ENCODE measurements at regions not wholly inside any gene's neighbourhood (a gene's known extent, or its start where the extent isn't known, plus 50 kb on each side); places are given as distances from the start of the nearest gene placed in this dataset.

- intact Hi-C loops (cut with micrococcal nuclease; ENCODE audit: unreplicated experiment) = no loop called here
- in situ Hi-C loops (cut with HindIII; ENCODE audit: low pct_unique_long_range_greater_than_20kb, low sequenced_read_pairs) = no loop called here
- no peak overlapping the region for H3K4me3 ChIP-seq (ENCODE audit: low read depth in 2 of 2, low read length in 2 of 2)
- H3K9me3 ChIP-seq (ENCODE audit: control insufficient read depth, insufficient read depth, low read depth, low read length) = peaks cover 1% of the 10 kb centered on the region; the same call in 1 of the 2 replicates
- H3K27ac ChIP-seq (ENCODE audit: low read length) = no peak overlapping the region
- H3K4me1 ChIP-seq (ENCODE audit: control insufficient read depth, insufficient read depth, low read length) = no peaks in the 10 kb centered on the region
- no peaks in the 10 kb centered on the region for H3K36me3 ChIP-seq (ENCODE audit: control insufficient read depth, insufficient read depth, low read length)
- BruUV-seq (replicated peaks) = no TSS peak
- H3K27me3 ChIP-seq (ENCODE audit: control insufficient read depth, insufficient read depth, low read length) = no peaks in the 10 kb centered on the region
- CTCF ChIA-PET = no interaction called here
- ATAC-seq (no peak), DNase-seq (ENCODE audit: low read depth, low spot score) (no peak)
- no peak for TF ChIP-seq POLR2AphosphoS5 (IDR thresholded peaks at IDR 0.05; ENCODE audit: low read depth, low read length)
- no peak for TF ChIP-seq TCF7L2 (IDR thresholded peaks at IDR 0.05; ENCODE audit: low read depth, low read length)
- TF ChIP-seq CTCF (IDR thresholded peaks at IDR 0.05) = no peak
- no peak for TF ChIP-seq REST (IDR thresholded peaks at IDR 0.05; ENCODE audit: insufficient read depth in 1 of 2, low read depth in 2 of 2, low read length in 1 of 2)
- TF ChIP-seq SIN3A (IDR thresholded peaks at IDR 0.05; ENCODE audit: borderline replicate concordance, insufficient read depth, low read depth, low read length) = no peak
- POLR2A ChIA-PET = interaction anchor here (0.7 kb wide), 1 partner anchor 1078 kb away, joined by 4 read pairs; no protein-coding TSS in a partner anchor
These were observed 239.3 kb downstream of the CETN3 start for GRCh38 chr5:90170261-90170660.

GRCh38 chr5:90169078-90169477, 240.5 kb downstream of the CETN3 start:
- no peak for TF ChIP-seq CTCF (IDR thresholded peaks at IDR 0.05)
- TF ChIP-seq TCF7L2 (IDR thresholded peaks at IDR 0.05; ENCODE audit: low read depth, low read length) = no peak
- TF ChIP-seq SIN3A (IDR thresholded peaks at IDR 0.05; ENCODE audit: borderline replicate concordance, insufficient read depth, low read depth, low read length) = no peak
- no peak for TF ChIP-seq REST (IDR thresholded peaks at IDR 0.05; ENCODE audit: insufficient read depth in 1 of 2, low read depth in 2 of 2, low read length in 1 of 2)
- TF ChIP-seq POLR2AphosphoS5 (IDR thresholded peaks at IDR 0.05; ENCODE audit: low read depth, low read length) = no peak
- in situ Hi-C loops (cut with HindIII; ENCODE audit: low pct_unique_long_range_greater_than_20kb, low sequenced_read_pairs) = no loop called here
- POLR2A ChIA-PET = no interaction called here
- H3K4me1 ChIP-seq (ENCODE audit: control insufficient read depth, insufficient read depth, low read length) = no peaks in the 10 kb centered on the region
- H3K27me3 ChIP-seq (ENCODE audit: control insufficient read depth, insufficient read depth, low read length) = no peaks in the 10 kb centered on the region
- ATAC-seq = no peak
- no peaks in the 10 kb centered on the region for H3K36me3 ChIP-seq (ENCODE audit: control insufficient read depth, insufficient read depth, low read length)
- no peak overlapping the region for H3K27ac ChIP-seq (ENCODE audit: low read length)
- CTCF ChIA-PET = no interaction called here
- DNase-seq (ENCODE audit: low read depth, low spot score) = no peak
- no peak overlapping the region for H3K4me3 ChIP-seq (ENCODE audit: low read depth in 2 of 2, low read length in 2 of 2)
- no peaks in the 10 kb centered on the region for H3K9me3 ChIP-seq (ENCODE audit: control insufficient read depth, insufficient read depth, low read depth, low read length)
- intact Hi-C loops (cut with micrococcal nuclease; ENCODE audit: unreplicated experiment) = no loop called here
- no TSS peak for BruUV-seq (replicated peaks)
